ENCODE measurements at regions not wholly inside any gene's neighbourhood (a gene's known extent, or its start where the extent isn't known, plus 50 kb on each side); places are given as distances from the start of the nearest gene placed in this dataset.

DNA sequence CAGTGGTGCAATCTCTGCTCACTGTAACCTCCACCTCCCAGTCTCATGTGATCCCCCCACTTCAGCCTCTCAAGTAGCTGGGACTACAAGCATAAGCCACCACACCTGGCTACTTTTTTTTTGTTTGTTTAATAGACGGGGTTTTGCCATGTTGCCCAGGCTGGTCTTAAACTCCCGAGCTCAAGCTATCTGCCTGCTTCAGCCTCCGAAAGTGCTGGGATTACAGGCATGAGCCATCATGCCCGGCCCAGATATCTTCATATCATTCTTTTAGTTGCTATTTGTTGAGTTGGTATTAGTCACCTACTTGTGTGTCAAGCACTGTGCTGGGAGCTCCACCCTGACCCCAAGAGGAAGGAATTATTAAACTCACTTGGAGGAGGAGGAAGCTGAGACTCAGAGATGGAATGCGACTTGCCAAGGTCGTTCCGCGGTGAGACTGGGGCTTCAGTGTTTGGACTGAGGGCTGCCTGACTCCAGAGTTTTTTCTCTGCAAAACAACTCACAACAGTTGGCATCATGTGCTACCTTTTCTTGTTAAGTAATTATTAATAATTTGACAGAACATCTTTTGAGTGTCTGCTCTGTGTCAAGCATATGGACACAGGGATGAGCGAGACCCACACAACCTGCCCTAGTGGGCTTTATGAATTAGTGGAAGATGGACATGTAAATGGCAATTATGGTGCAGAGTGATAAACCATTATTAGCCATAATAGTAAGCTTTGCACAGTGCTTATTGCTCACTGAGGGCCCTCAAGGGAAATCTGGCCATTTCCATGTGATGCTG, 132.0 kb downstream of the FOXD2 start:
- DNase-seq (peak; percentile 92), ATAC-seq (peak; percentile 99)
- ChIA-PET CTCF (interaction anchor here (0.6 to 0.9 kb wide), 3 partner anchors 68 to 133 kb away, joined by 3 to 4 read pairs (median 4); no protein-coding TSS in a partner anchor), POLR2A (ENCODE audit: unreplicated experiment) (no interaction called here)
- peak overlapping the region; percentile 8; the same call in 1 of the 2 replicates for H3K27ac ChIP-seq (ENCODE audit: low read length)
- no peaks in the 10 kb centered on the region for H3K79me2 ChIP-seq (ENCODE audit: low read length)
- H3F3A ChIP-seq (ENCODE audit: low read length, unreplicated experiment): no peaks in the 10 kb centered on the region
- H3K9me2 ChIP-seq (replicated peaks; ENCODE audit: low read length): no peaks in the 10 kb centered on the region
- no TSS peak for BruUV-seq (replicated peaks)
- no peak overlapping the region for H3K9ac ChIP-seq (ENCODE audit: low read length)
- H4K20me1 ChIP-seq (ENCODE audit: low read length): no peaks in the 10 kb centered on the region
- H3K4me1 ChIP-seq (ENCODE audit: insufficient read depth, low read length): peaks cover 11% of the 10 kb centered on the region
- no peaks in the 10 kb centered on the region for H3K36me3 ChIP-seq (ENCODE audit: low read depth, low read length)
- no peaks in the 10 kb centered on the region for H3K9me3 ChIP-seq (ENCODE audit: low read length)
- intact Hi-C loops (cut with micrococcal nuclease): loop anchor here (10.0 kb wide), 1 partner anchor 135 kb away; the partner anchor contains the start of gene FOXD2
- peak overlapping the region; percentile 28; the same call in 1 of the 2 replicates for H2AFZ ChIP-seq (ENCODE audit: low read length)
- H3K4me2 ChIP-seq (ENCODE audit: low read length): peak overlapping the region; percentile 30
- no peaks in the 10 kb centered on the region for H3K27me3 ChIP-seq (ENCODE audit: low read length)
- TF ChIP-seq, protein P1, sequence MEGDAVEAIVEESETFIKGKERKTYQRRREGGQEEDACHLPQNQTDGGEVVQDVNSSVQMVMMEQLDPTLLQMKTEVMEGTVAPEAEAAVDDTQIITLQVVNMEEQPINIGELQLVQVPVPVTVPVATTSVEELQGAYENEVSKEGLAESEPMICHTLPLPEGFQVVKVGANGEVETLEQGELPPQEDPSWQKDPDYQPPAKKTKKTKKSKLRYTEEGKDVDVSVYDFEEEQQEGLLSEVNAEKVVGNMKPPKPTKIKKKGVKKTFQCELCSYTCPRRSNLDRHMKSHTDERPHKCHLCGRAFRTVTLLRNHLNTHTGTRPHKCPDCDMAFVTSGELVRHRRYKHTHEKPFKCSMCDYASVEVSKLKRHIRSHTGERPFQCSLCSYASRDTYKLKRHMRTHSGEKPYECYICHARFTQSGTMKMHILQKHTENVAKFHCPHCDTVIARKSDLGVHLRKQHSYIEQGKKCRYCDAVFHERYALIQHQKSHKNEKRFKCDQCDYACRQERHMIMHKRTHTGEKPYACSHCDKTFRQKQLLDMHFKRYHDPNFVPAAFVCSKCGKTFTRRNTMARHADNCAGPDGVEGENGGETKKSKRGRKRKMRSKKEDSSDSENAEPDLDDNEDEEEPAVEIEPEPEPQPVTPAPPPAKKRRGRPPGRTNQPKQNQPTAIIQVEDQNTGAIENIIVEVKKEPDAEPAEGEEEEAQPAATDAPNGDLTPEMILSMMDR (conservative IDR thresholded peaks at IDR 0.05; ENCODE audit: low read depth, low read length): peak; percentile 69
- TF ChIP-seq EZH2 (IDR thresholded peaks at IDR 0.05; ENCODE audit: low read length, unreplicated experiment): no peak
- no peak overlapping the region for H3K4me3 ChIP-seq (ENCODE audit: low read length)

DNA sequence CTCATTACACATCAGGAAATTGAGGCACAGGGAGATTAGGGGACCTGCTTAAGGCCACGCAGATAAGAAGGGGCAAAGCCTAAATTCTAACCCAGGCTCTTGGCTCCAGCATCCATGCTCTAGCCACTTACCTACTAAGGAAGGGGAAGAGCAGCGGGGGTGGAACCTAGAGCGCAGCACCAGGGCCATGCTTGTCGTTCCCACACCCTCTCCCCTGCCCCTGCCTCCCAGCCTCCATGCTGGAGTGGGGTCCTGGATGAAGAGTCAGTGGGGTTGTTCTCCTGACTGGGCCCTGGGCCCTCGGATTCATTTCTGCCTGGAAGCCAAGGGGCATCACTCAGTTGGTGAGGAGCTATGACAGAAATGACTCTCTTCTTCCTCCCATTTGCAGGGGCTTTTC, 133.3 kb downstream of the FOXD2 start:
- Histone ChIP-seq H3K27ac (ENCODE audit: low read length) (no peak overlapping the region), H3K9ac (ENCODE audit: low read length) (no peak overlapping the region), H3K36me3 (ENCODE audit: low read depth, low read length) (no peaks in the 10 kb centered on the region), H3K4me2 (ENCODE audit: low read length) (no peak overlapping the region), H3K9me3 (ENCODE audit: low read length) (no peaks in the 10 kb centered on the region), H3F3A (ENCODE audit: low read length, unreplicated experiment) (no peaks in the 10 kb centered on the region), H3K9me2 (replicated peaks; ENCODE audit: low read length) (no peaks in the 10 kb centered on the region), H3K79me2 (ENCODE audit: low read length) (no peaks in the 10 kb centered on the region), H4K20me1 (ENCODE audit: low read length) (no peaks in the 10 kb centered on the region), H3K27me3 (ENCODE audit: low read length) (no peaks in the 10 kb centered on the region), H3K4me3 (ENCODE audit: low read length) (no peak overlapping the region), H2AFZ (ENCODE audit: low read length) (no peak overlapping the region), H3K4me1 (ENCODE audit: insufficient read depth, low read length) (peaks cover 11% of the 10 kb centered on the region)
- DNase-seq (no peak), ATAC-seq (no peak)
- intact Hi-C loops (cut with micrococcal nuclease): no loop called here
- BruUV-seq (replicated peaks): no TSS peak
- ChIA-PET POLR2A (ENCODE audit: unreplicated experiment) (no interaction called here), CTCF (no interaction called here)
- no peak for TF ChIP-seq EZH2 (IDR thresholded peaks at IDR 0.05; ENCODE audit: low read length, unreplicated experiment)
- TF ChIP-seq, protein P1 (conservative IDR thresholded peaks at IDR 0.05; ENCODE audit: low read depth, low read length): no peak
- TF ChIP-seq EZH2phosphoT487 (IDR thresholded peaks at IDR 0.05; ENCODE audit: borderline replicate concordance, low read length): no peak

DNA sequence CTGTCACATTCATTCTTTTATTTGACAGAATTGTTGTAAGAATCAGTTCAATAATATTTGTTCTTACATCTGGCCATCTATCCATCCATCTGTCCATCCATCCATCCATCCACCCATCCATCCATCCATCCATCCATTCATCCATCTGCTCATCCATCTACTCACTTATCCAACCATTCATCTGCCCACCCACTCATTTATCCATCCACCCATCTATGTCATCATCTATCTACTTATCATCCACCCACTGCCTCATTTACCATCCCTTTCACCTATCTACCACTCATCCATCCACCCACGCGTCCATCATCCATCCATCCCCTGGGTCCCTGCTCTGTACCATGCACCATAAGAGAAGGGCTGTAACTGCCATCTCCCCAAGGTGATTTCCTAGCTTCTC, 134.1 kb downstream of the FOXD2 start:
- no peak for DNase-seq
- POLR2A ChIA-PET (ENCODE audit: unreplicated experiment): no interaction called here
- no TSS peak for BruUV-seq (replicated peaks)

More for the DNA sequence above, 134.1 kb downstream of the FOXD2 start:
- Histone ChIP-seq H3K4me3 (ENCODE audit: low read length) (no peak overlapping the region), H3K79me2 (ENCODE audit: low read length) (no peaks in the 10 kb centered on the region), H3K27ac (ENCODE audit: low read length) (no peak overlapping the region), H3K4me2 (ENCODE audit: low read length) (no peak overlapping the region), H3K36me3 (ENCODE audit: low read depth, low read length) (no peaks in the 10 kb centered on the region), H3K9ac (ENCODE audit: low read length) (no peak overlapping the region), H3K9me2 (replicated peaks; ENCODE audit: low read length) (no peaks in the 10 kb centered on the region), H3K4me1 (ENCODE audit: insufficient read depth, low read length) (peaks cover 11% of the 10 kb centered on the region), H2AFZ (ENCODE audit: low read length) (no peak overlapping the region), H4K20me1 (ENCODE audit: low read length) (no peaks in the 10 kb centered on the region), H3K9me3 (ENCODE audit: low read length) (no peaks in the 10 kb centered on the region), H3K27me3 (ENCODE audit: low read length) (no peaks in the 10 kb centered on the region), H3F3A (ENCODE audit: low read length, unreplicated experiment) (no peaks in the 10 kb centered on the region)
- TF ChIP-seq EZH2phosphoT487 (IDR thresholded peaks at IDR 0.05; ENCODE audit: borderline replicate concordance, low read length): no peak
- TF ChIP-seq EZH2 (IDR thresholded peaks at IDR 0.05; ENCODE audit: low read length, unreplicated experiment): no peak
- TF ChIP-seq, protein P1 (conservative IDR thresholded peaks at IDR 0.05; ENCODE audit: low read depth, low read length): no peak
- ATAC-seq: no peak
- intact Hi-C loops (cut with micrococcal nuclease): no loop called here
- CTCF ChIA-PET: no interaction called here
